Activated T-helper 1 cell treated with Interleukin-2 at 50 U/mL for 16 hours (primary cell): ENCODE measurements at regions not wholly inside any gene's neighbourhood (a gene's known extent, or its start where the extent isn't known, plus 50 kb on each side); places are given as distances from the start of the nearest gene placed in this dataset.

Experiments
- DNase-seq: peaks from one replicate; pipeline ENCODE4 v3.0.0-alpha.2; 2020; ENCODE audit warnings: low read depth

- no peak for DNase-seq
These were observed 536.5 kb upstream of the MGMT start for GRCh38 chr10:128930515-128930914.

- no peak for DNase-seq
These were observed 534.8 kb upstream of the MGMT start for GRCh38 chr10:128932071-128932820.

GRCh38 chr10:128934492-128934891 is 532.5 kb upstream of the MGMT start:
- DNase-seq = no peak

- DNase-seq = no peak
These were observed 530.6 kb upstream of the MGMT start for GRCh38 chr10:128936392-128936791.

GRCh38 chr10:128938558-128938957 is 528.5 kb upstream of the MGMT start:
- DNase-seq = no peak

GRCh38 chr10:128940081-128940480 is 527.0 kb upstream of the MGMT start:
- DNase-seq = no peak

- DNase-seq = no peak
These were observed 523.9 kb upstream of the MGMT start for GRCh38 chr10:128943111-128943510.

GRCh38 chr10:128945398-128945797 is 521.6 kb upstream of the MGMT start:
- DNase-seq = no peak

GRCh38 chr10:128950159-128950915 is 516.7 kb upstream of the MGMT start:
- DNase-seq = no peak

GRCh38 chr10:128950916-128951275 is 516.1 kb upstream of the MGMT start:
- no peak for DNase-seq

- no peak for DNase-seq
These were observed 514.2 kb upstream of the MGMT start for GRCh38 chr10:128952856-128953255.

GRCh38 chr10:128956149-128956548 is 510.9 kb upstream of the MGMT start:
- no peak for DNase-seq

- DNase-seq = no peak
These were observed 509.8 kb upstream of the MGMT start for GRCh38 chr10:128957221-128957620.

- no peak for DNase-seq
These were observed 508.0 kb upstream of the MGMT start for GRCh38 chr10:128958834-128959690.

- DNase-seq = no peak
These were observed 507.3 kb upstream of the MGMT start for GRCh38 chr10:128959746-128960145.

GRCh38 chr10:128960517-128960916 is 506.5 kb upstream of the MGMT start:
- no peak for DNase-seq

- no peak for DNase-seq
These were observed 504.9 kb upstream of the MGMT start for GRCh38 chr10:128962182-128962581.

- DNase-seq = no peak
These were observed 503.6 kb upstream of the MGMT start for GRCh38 chr10:128963211-128964099.

- DNase-seq = no peak
These were observed 503.0 kb upstream of the MGMT start for GRCh38 chr10:128964100-128964403.

GRCh38 chr10:128967980-128968756 is 498.9 kb upstream of the MGMT start:
- DNase-seq = no peak

- DNase-seq = no peak
These were observed 497.5 kb upstream of the MGMT start for GRCh38 chr10:128969551-128969950.
